Chondrocyte (in vitro differentiated cells): ENCODE measurements at regions not wholly inside any gene's neighbourhood (a gene's known extent, or its start where the extent isn't known, plus 50 kb on each side); places are given as distances from the start of the nearest gene placed in this dataset.
A peak's percentile ranks its signal among the peaks of the same experiment; 100 is the strongest.

ENCODE experiments used
- DNase-seq: peaks from one replicate; pipeline ENCODE4 v3.0.0; 2021; ENCODE audit warnings: mixed read lengths, low spot score
- H3K27ac Mint-ChIP-seq: one replicate; pipeline ENCODE4 v1.8.0; 2021; ENCODE audit warnings: mild to moderate bottlenecking, moderate library complexity, mixed read lengths; ENCODE audit not compliant: unreplicated experiment
- H3K27me3 Mint-ChIP-seq: 2 replicates; pipeline ENCODE4 v1.8.0; 2021; ENCODE audit warnings: low read depth, mixed read lengths
- H3K36me3 Mint-ChIP-seq: 2 replicates; pipeline ENCODE4 v1.8.0; 2021; ENCODE audit warnings: low read depth, mixed read lengths
- H3K4me1 Mint-ChIP-seq: 2 replicates; pipeline ENCODE4 v1.8.0; 2021; ENCODE audit warnings: low read depth, mild to moderate bottlenecking, mixed read lengths
- H3K4me3 Mint-ChIP-seq: one replicate; pipeline ENCODE4 v1.8.0; 2021; ENCODE audit warnings: mild to moderate bottlenecking, moderate library complexity, mixed read lengths; ENCODE audit not compliant: unreplicated experiment
- H3K9me3 Mint-ChIP-seq: 2 replicates; pipeline ENCODE4 v1.8.0; 2021; ENCODE audit warnings: low read depth, mixed read lengths
- CTCF ChIP-seq: fragments of 200-600 bp; sonication (generic); IDR thresholded peaks from 2 replicates; pipeline ENCODE4 v1.5.0; 2021; ENCODE audit warnings: antibody characterized with exemption, mild to moderate bottlenecking, moderate library complexity

GRCh38 chr12:124241776-124242528, 52.9 kb upstream of the RFLNA start:
- H3K27ac Mint-ChIP-seq, result no peak overlapping the region

GRCh38 chr12:124242529-124243065, 52.3 kb upstream of the RFLNA start:
- Mint-ChIP-seq H3K36me3 (peaks cover 9% of the 10 kb centered on the region), H3K9me3 (peaks cover 24% of the 10 kb centered on the region), H3K4me3 (no peak overlapping the region), H3K27me3 (peaks cover 14% of the 10 kb centered on the region), H3K27ac (no peak overlapping the region), H3K4me1 (no peaks in the 10 kb centered on the region)
- DNase-seq, result no peak
- TF ChIP-seq CTCF, result no peak

More at GRCh38 chr12:124241776-124242528, 52.9 kb upstream of the RFLNA start:
- no peak for TF ChIP-seq CTCF
- Mint-ChIP-seq H3K9me3 (peaks cover 19% of the 10 kb centered on the region), H3K4me3 (no peak overlapping the region), H3K4me1 (peaks cover 4% of the 10 kb centered on the region), H3K27me3 (peaks cover 14% of the 10 kb centered on the region), H3K36me3 (peaks cover 5% of the 10 kb centered on the region)
- peak; percentile 51 for DNase-seq

- H3K4me1 Mint-ChIP-seq, result no peaks in the 10 kb centered on the region
- no peak overlapping the region for H3K4me3 Mint-ChIP-seq
- peaks cover 14% of the 10 kb centered on the region for H3K27me3 Mint-ChIP-seq
- H3K27ac Mint-ChIP-seq, result no peak overlapping the region
- peaks cover 9% of the 10 kb centered on the region for H3K36me3 Mint-ChIP-seq
- DNase-seq, result no peak
- peaks cover 27% of the 10 kb centered on the region for H3K9me3 Mint-ChIP-seq
- TF ChIP-seq CTCF, result no peak
Observed at GRCh38 chr12:124243936-124244335, 51.0 kb upstream of the RFLNA start.
